Testis (tissue), 2 donors: ENCODE measurements at regions not wholly inside any gene's neighbourhood (a gene's known extent, or its start where the extent isn't known, plus 50 kb on each side); places are given as distances from the start of the nearest gene placed in this dataset.

Source experiments
- DNase-seq: peaks from one replicate; pipeline ENCODE4 v3.0.0-alpha.2; 2019
- H3K27ac ChIP-seq, 2 donors: fragments of 200-600 bp; sonication (generic); one replicate each; pipeline ENCODE4 v1.5.1; 2019
- H3K27me3 ChIP-seq: fragments of 200-600 bp; sonication (generic); one replicate; pipeline ENCODE4 v1.5.1; 2019
- H3K36me3 ChIP-seq: fragments of 200-600 bp; sonication (generic); one replicate; pipeline ENCODE4 v1.5.1; 2017; ENCODE audit warnings: low read depth; ENCODE audit errors: missing control alignments
- H3K4me1 ChIP-seq: fragments of 200-600 bp; sonication (generic); one replicate; pipeline ENCODE4 v1.5.1; 2019
- H3K4me3 ChIP-seq, 2 donors: fragments of 200-600 bp; sonication (generic); one replicate each; pipeline ENCODE4 v1.5.1; 2017 to 2019
- H3K9me3 ChIP-seq: fragments of 200-600 bp; sonication (generic); one replicate; pipeline ENCODE4 v1.5.1; 2017
- CTCF ChIP-seq, 3 experiments: fragments of 450-650 bp in 2 of 3; fragments of 200-600 bp in 1 of 3; sonication (generic) in 1 of 3; IDR thresholded peaks; one replicate each; pipeline ENCODE4 v1.5.1; 2016 to 2019; ENCODE audit warnings: antibody characterized with exemption in 3 of 3, mild to moderate bottlenecking in 2 of 3, moderate library complexity in 1 of 3
- POLR2A ChIP-seq: fragments of 450-650 bp; IDR thresholded peaks from one replicate; pipeline ENCODE4 v1.6.1; 2017; ENCODE audit warnings: antibody characterized with exemption, mild to moderate bottlenecking, moderate library complexity
- WGBS, 2 donors: methylation state at CpG; one replicate each; pipeline ENCODE4 v1.1.5; 2018; 5-methylcytosine and 5-hydroxymethylcytosine counted together
- intact Hi-C: fragments of 100-400 bp; cut with DNase I; formaldehyde crosslinking; loops from one replicate; pipeline ENCODE4 v1.15.1; 2023; ENCODE audit warnings: low total_unique reads

- no peaks in the 10 kb centered on the region for H3K36me3 ChIP-seq
- H3K9me3 ChIP-seq = no peaks in the 10 kb centered on the region
- no peak for TF ChIP-seq CTCF (IDR thresholded peaks at IDR 0.05)
- no peak for TF ChIP-seq POLR2A
- peaks cover 5% of the 10 kb centered on the region for H3K4me1 ChIP-seq
- DNase-seq = no peak
- no peak overlapping the region for H3K4me3 ChIP-seq
- 92 to 94% methylated on average over 9 of the region's 9 CpGs for WGBS, 2 donors
- intact Hi-C loops = no loop called here
- peak overlapping the region in 1 of 2 donors; percentile 47 for H3K27ac ChIP-seq
- no peaks in the 10 kb centered on the region for H3K27me3 ChIP-seq
Measured at GRCh38 chr5:159782197-159782994, 133.9 kb upstream of the ADRA1B start.

DNA sequence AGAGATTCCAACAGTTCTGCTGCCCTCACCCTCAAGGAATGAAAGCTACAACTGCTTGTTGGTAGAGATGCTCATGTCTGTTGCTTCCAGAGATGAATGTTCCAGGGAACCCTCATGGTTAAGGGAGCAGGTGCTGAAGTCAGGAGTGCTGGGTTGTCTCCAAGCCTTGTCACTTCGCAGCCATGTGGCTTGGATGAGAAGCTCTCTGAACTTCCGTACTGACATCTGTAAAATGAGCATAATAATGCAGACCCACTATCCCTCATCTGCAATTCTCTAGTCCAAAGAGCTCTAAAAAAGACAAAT lies 133.3 kb upstream of the ADRA1B start:
- Histone ChIP-seq H3K27ac (no peak overlapping the region), H3K9me3 (no peaks in the 10 kb centered on the region), H3K27me3 (no peaks in the 10 kb centered on the region), H3K36me3 (no peaks in the 10 kb centered on the region), H3K4me3 (no peak overlapping the region), H3K4me1 (peaks cover 10% of the 10 kb centered on the region)
- no peak for TF ChIP-seq POLR2A
- TF ChIP-seq CTCF (IDR thresholded peaks at IDR 0.05) = no peak
- WGBS, 2 donors = 78 to 97% methylated on average over 2 of the region's 2 CpGs
- intact Hi-C loops = no loop called here
- no peak for DNase-seq

DNA sequence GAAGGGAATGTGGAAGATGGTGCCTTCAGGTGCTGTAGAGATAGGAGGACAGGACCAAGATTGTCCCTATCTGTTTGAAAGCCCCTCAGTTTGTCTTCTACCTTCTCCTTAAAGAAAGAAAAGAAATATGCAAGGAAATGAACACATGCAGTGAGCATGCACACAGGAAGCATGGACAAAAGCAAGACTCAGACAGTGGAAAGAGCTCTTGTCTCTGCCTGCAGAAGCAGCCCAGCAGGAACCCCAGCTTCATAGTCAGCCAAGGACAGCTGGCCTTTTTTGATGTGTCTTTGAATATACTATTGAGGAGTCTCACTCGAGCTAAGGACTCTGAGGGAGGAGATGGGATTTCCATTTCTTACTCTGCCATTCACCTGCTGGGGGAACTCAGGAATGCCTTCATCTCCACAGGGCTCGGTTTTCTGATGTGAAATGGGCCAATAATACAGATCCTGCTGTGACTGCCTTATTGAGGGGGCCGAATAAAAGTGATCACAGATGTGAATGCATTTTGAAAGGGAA lies 132.5 kb upstream of the ADRA1B start:
- Histone ChIP-seq H3K4me3 (no peak overlapping the region), H3K27me3 (no peaks in the 10 kb centered on the region), H3K9me3 (no peaks in the 10 kb centered on the region), H3K4me1 (peaks cover 12% of the 10 kb centered on the region), H3K27ac (no peak overlapping the region), H3K36me3 (no peaks in the 10 kb centered on the region)
- 65 to 75% methylated on average over 3 of the region's 3 CpGs for WGBS, 2 donors
- DNase-seq = no peak
- no peak for TF ChIP-seq CTCF (IDR thresholded peaks at IDR 0.05)
- TF ChIP-seq POLR2A = no peak
- intact Hi-C loops = no loop called here

- DNase-seq = no peak
- no peaks in the 10 kb centered on the region for H3K9me3 ChIP-seq
- no peaks in the 10 kb centered on the region for H3K27me3 ChIP-seq
- no peak overlapping the region for H3K27ac ChIP-seq
- H3K4me1 ChIP-seq = peaks cover 19% of the 10 kb centered on the region
- no peak overlapping the region for H3K4me3 ChIP-seq
- no peaks in the 10 kb centered on the region for H3K36me3 ChIP-seq
- intact Hi-C loops = no loop called here
- TF ChIP-seq CTCF (IDR thresholded peaks at IDR 0.05) (no peak), POLR2A (no peak)
Measured at GRCh38 chr5:159784993-159785392, 131.3 kb upstream of the ADRA1B start.

DNA sequence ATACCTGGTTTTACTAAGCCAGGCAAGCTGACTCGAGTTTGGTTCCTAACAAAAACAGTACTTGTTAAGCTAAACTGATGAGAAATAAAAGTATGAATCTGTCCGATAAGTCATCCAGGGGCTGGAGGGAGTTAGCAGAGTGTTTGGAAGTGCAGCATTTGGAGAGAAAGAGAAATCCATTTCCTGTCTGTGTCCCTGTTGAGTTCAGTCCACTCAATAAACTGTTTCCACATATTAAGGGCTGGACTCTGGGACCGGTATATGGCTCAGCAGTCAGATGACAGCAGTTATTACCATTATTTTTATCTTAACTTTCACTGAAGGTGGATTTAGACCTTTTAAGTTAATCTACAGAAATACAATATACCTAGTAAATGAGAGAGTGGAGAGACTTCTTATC lies 130.6 kb upstream of the ADRA1B start:
- no peak for DNase-seq
- H3K36me3 ChIP-seq = no peaks in the 10 kb centered on the region
- H3K4me1 ChIP-seq = peaks cover 19% of the 10 kb centered on the region
- 54 to 63% methylated on average over 3 of the region's 3 CpGs for WGBS, 2 donors
- no peak overlapping the region for H3K27ac ChIP-seq
- H3K4me3 ChIP-seq = no peak overlapping the region
- no peak for TF ChIP-seq POLR2A
- no peak for TF ChIP-seq CTCF (IDR thresholded peaks at IDR 0.05)
- no peaks in the 10 kb centered on the region for H3K9me3 ChIP-seq
- intact Hi-C loops = no loop called here
- no peaks in the 10 kb centered on the region for H3K27me3 ChIP-seq
